H9 (cell line): ENCODE measurements at regions not wholly inside any gene's neighbourhood (a gene's known extent, or its start where the extent isn't known, plus 50 kb on each side); places are given as distances from the start of the nearest gene placed in this dataset.
A peak's percentile ranks its signal among the peaks of the same experiment; 100 is the strongest.

ENCODE experiments used
- DNase-seq: peaks from one replicate; pipeline ENCODE4 v3.0.0-alpha.2; 2017
- H2AFZ ChIP-seq: one replicate; pipeline ENCODE4 v1.6.1; 2013; ENCODE audit warnings: mild to moderate bottlenecking, low read length, control low read depth, moderate library complexity
- H2AK5ac ChIP-seq: 2 replicates; pipeline ENCODE4 v1.6.1; 2013; ENCODE audit warnings: low read length, control low read depth, mixed read lengths; ENCODE audit not compliant: insufficient read length
- H2BK120ac ChIP-seq: one replicate; pipeline ENCODE4 v1.6.1; 2013; ENCODE audit warnings: low read depth, mild to moderate bottlenecking, low read length, control low read depth, inconsistent platforms; ENCODE audit not compliant: poor library complexity, severe bottlenecking
- H2BK12ac ChIP-seq: 2 replicates; pipeline ENCODE4 v1.6.1; 2013; ENCODE audit warnings: low read length, control low read depth, mixed read lengths, low read depth; ENCODE audit not compliant: insufficient read length
- H2BK15ac ChIP-seq: 2 replicates; pipeline ENCODE4 v1.6.1; 2013; ENCODE audit warnings: low read depth, low read length, control low read depth
- H2BK20ac ChIP-seq: one replicate; pipeline ENCODE4 v1.6.1; 2013; ENCODE audit warnings: low read depth, mild to moderate bottlenecking, low read length, control low read depth, inconsistent platforms; ENCODE audit not compliant: poor library complexity, severe bottlenecking
- H2BK5ac ChIP-seq: 2 replicates; pipeline ENCODE4 v1.6.1; 2013; ENCODE audit warnings: low read length, control low read depth, mixed read lengths; ENCODE audit not compliant: insufficient read length
- H3K14ac ChIP-seq: 2 replicates; pipeline ENCODE4 v1.6.1; 2013; ENCODE audit warnings: low read length, control low read depth; ENCODE audit not compliant: insufficient read depth
- H3K18ac ChIP-seq: 2 replicates; pipeline ENCODE4 v1.6.1; 2013; ENCODE audit warnings: low read depth, mild to moderate bottlenecking, mixed read lengths, low read length, control low read depth; ENCODE audit not compliant: insufficient read length
- H3K23ac ChIP-seq: 2 replicates; pipeline ENCODE4 v1.6.1; 2013; ENCODE audit warnings: low read length, control low read depth, mixed read lengths, low read depth; ENCODE audit not compliant: insufficient read length
- H3K23me2 ChIP-seq: 2 replicates; pipeline ENCODE4 v1.6.1; 2013; ENCODE audit warnings: low read depth, mild to moderate bottlenecking, mixed read lengths, low read length, control low read depth; ENCODE audit not compliant: insufficient read length, poor library complexity, severe bottlenecking
- H3K27ac ChIP-seq: 2 replicates; pipeline ENCODE4 v1.5.1; 2013; ENCODE audit warnings: low read length, control low read depth, mixed read lengths, low read depth; ENCODE audit not compliant: insufficient read length
- H3K27me3 ChIP-seq: 2 replicates; pipeline ENCODE4 v1.6.1; 2013; ENCODE audit warnings: low read length, control low read depth, inconsistent platforms; ENCODE audit not compliant: insufficient read depth
- H3K4ac ChIP-seq: 2 replicates; pipeline ENCODE4 v1.6.1; 2013; ENCODE audit warnings: low read depth, mild to moderate bottlenecking, control low read depth, inconsistent platforms, low read length, moderate library complexity
- H3K4me1 ChIP-seq: 2 replicates; pipeline ENCODE4 v1.6.1; 2013; ENCODE audit warnings: low read length, control low read depth, inconsistent platforms; ENCODE audit not compliant: insufficient read depth
- H3K4me2 ChIP-seq: 2 replicates; pipeline ENCODE4 v1.6.1; 2013; ENCODE audit warnings: low read length, control low read depth, mixed read lengths; ENCODE audit not compliant: insufficient read length, insufficient read depth
- H3K56ac ChIP-seq: 2 replicates; pipeline ENCODE4 v1.6.1; 2013; ENCODE audit warnings: low read depth, mild to moderate bottlenecking, mixed read lengths, low read length, control low read depth; ENCODE audit not compliant: insufficient read length
- H3K79me1 ChIP-seq: 2 replicates; pipeline ENCODE4 v1.6.1; 2013; ENCODE audit warnings: low read depth, mild to moderate bottlenecking, moderate library complexity, low read length, control low read depth, inconsistent platforms; ENCODE audit not compliant: insufficient read depth, poor library complexity, severe bottlenecking
- H3K79me2 ChIP-seq: 2 replicates; pipeline ENCODE4 v1.6.1; 2013; ENCODE audit warnings: low read length, control low read depth, inconsistent platforms; ENCODE audit not compliant: insufficient read depth
- H3K9ac ChIP-seq: 2 replicates; pipeline ENCODE4 v1.6.1; 2013; ENCODE audit warnings: low read length, control low read depth, mixed read lengths; ENCODE audit not compliant: insufficient read length; ENCODE audit errors: extremely low read depth
- H3K9me3 ChIP-seq: one replicate; pipeline ENCODE4 v1.6.1; 2013; ENCODE audit warnings: low read depth, low read length, inconsistent platforms; ENCODE audit not compliant: control insufficient read depth
- H3T11ph ChIP-seq: one replicate; pipeline ENCODE4 v1.6.1; 2013; ENCODE audit warnings: mild to moderate bottlenecking, low read length, control low read depth, inconsistent platforms
- H4K20me1 ChIP-seq: one replicate; pipeline ENCODE4 v1.6.1; 2013; ENCODE audit not compliant: control insufficient read depth, insufficient read length, insufficient read depth
- H4K5ac ChIP-seq: 2 replicates; pipeline ENCODE4 v1.6.1; 2013; ENCODE audit warnings: low read depth, mild to moderate bottlenecking, mixed read lengths, low read length, control low read depth; ENCODE audit not compliant: insufficient read length
- H4K8ac ChIP-seq: replicated peaks from 2 replicates; pipeline ENCODE4 v1.6.1; 2013; ENCODE audit warnings: low read length, control low read depth, mixed read lengths, low read depth; ENCODE audit not compliant: insufficient read length
- H4K91ac ChIP-seq: 2 replicates; pipeline ENCODE4 v1.6.1; 2013; ENCODE audit warnings: low read depth, mild to moderate bottlenecking, moderate library complexity, mixed read lengths, low read length, control low read depth; ENCODE audit not compliant: insufficient read length
- H3K27ac Mint-ChIP-seq, 3 experiments: 2 replicates in 2 of 3; 3 replicates in 1 of 3; pipeline ENCODE4 v1.8.0; 2020 to 2021; ENCODE audit warnings: mixed read lengths in 3 of 3, mild to moderate bottlenecking in 1 of 3, moderate library complexity in 1 of 3
- H3K27me3 Mint-ChIP-seq: 2 replicates; pipeline ENCODE4 v1.8.0; 2021; ENCODE audit warnings: low read depth, mild to moderate bottlenecking, moderate library complexity, mixed read lengths
- H3K36me3 Mint-ChIP-seq, 3 experiments: 2 replicates in 2 of 3; 3 replicates in 1 of 3; pipeline ENCODE4 v1.8.0; 2020 to 2021; ENCODE audit warnings: low read depth in 3 of 3, mixed read lengths in 3 of 3; ENCODE audit not compliant: insufficient read depth in 1 of 3
- H3K4me1 Mint-ChIP-seq, 2 experiments: 2 replicates each; pipeline ENCODE4 v1.8.0; 2020; ENCODE audit warnings: mixed read lengths in 2 of 2
- H3K4me3 Mint-ChIP-seq, 2 experiments: 2 replicates in 1 of 2; 3 replicates in 1 of 2; pipeline ENCODE4 v1.8.0; 2020 to 2021; ENCODE audit warnings: mild to moderate bottlenecking in 2 of 2, mixed read lengths in 2 of 2, moderate library complexity in 1 of 2
- H3K9me3 Mint-ChIP-seq, 2 experiments: 2 replicates in 1 of 2; 3 replicates in 1 of 2; pipeline ENCODE4 v1.8.0; 2020; ENCODE audit warnings: mild to moderate bottlenecking in 2 of 2, mixed read lengths in 2 of 2, moderate library complexity in 1 of 2
- WGBS: extraction: QIAGEN DNeasy Blood & Tissue Kit; methylation state at CpG from one replicate; pipeline ENCODE4 v1.1.7; 2013; ENCODE audit warnings: missing lambda C conversion rate, low lambda C conversion rate, mixed read lengths; ENCODE audit not compliant: insufficient read length; ENCODE audit errors: extremely low coverage; 5-methylcytosine and 5-hydroxymethylcytosine counted together
- TF ChIP-seq, protein P1 (sequence below): fragments of 200-600 bp; sonication (generic); conservative IDR thresholded peaks from 3 replicates; pipeline ENCODE4 v1.8.0; 2021; ENCODE audit warnings: antibody characterized with exemption, mild to moderate bottlenecking

DNA sequence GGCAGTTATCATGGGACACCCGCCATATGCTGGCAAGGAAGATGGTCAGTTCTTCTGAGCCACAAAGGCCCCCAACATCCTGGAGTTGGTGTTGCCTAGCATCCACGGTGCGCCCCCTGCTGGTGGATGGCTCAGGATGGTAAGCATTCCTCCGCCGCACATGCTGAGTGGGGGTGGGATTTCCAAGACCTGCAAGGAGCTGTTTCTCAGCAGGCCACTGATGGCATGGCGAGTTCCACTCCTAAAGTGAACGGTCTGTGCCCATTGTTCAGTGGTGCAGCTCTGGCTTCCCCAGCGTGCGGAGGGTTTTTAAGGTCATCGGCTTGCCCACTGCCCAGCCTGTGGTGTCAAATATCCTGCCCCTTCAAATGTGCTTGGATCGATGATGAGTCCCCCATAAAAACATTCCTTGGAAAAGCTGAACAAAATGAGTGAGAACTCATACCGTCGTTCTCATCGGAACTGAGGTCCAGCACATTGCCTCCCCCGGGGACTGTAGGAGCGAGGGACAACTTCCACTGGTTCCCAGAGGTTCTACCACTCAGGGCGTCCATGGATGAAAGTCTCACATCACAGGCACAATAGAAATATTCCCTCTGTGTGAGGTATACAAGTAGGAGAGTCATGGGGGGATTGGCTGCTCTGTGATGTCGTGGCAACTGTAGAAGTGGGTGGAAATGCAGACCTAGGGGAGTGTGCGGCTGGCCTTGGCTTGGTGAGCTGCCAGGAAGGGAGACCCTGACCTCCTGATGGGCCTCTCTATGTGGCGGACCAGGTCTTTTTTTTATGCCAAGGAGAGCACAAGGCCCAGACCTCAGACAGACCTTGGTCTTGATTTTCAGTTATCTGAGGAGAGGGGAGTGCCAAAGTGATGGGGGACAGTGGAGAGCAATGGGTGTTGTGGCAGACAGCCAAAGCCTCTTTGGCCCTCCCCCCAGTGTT, 102.0 kb downstream of the SNRPN start:
- Histone ChIP-seq H4K8ac (no peak overlapping the region), H3K27ac (no peak overlapping the region), H3K4me1 (no peaks in the 10 kb centered on the region), H4K91ac (no peak overlapping the region), H3K4me2 (no peak overlapping the region), H3K9me3 (peaks cover 92% of the 10 kb centered on the region), H2BK20ac (no peak overlapping the region), H3K23me2 (no peaks in the 10 kb centered on the region), H2BK12ac (no peak overlapping the region), H4K5ac (no peak overlapping the region), H3K18ac (no peak overlapping the region), H3K9ac (no peak overlapping the region), H3K23ac (no peak overlapping the region), H4K20me1 (no peaks in the 10 kb centered on the region), H3K14ac (no peak overlapping the region), H3K79me1 (no peaks in the 10 kb centered on the region), H2AFZ (no peak overlapping the region), H3T11ph (no peak overlapping the region), H2AK5ac (no peak overlapping the region), H3K79me2 (peaks cover 1% of the 10 kb centered on the region; the same call in 1 of the 2 replicates), H2BK15ac (no peak overlapping the region), H3K27me3 (no peaks in the 10 kb centered on the region), H2BK120ac (no peak overlapping the region), H3K4ac (no peak overlapping the region), H2BK5ac (no peak overlapping the region), H3K56ac (no peak overlapping the region)
- H3K27me3 Mint-ChIP-seq = peaks cover 3% of the 10 kb centered on the region
- peaks cover 98 to 99% of the 10 kb centered on the region in 2 experiments for H3K9me3 Mint-ChIP-seq
- TF ChIP-seq, protein P1, sequence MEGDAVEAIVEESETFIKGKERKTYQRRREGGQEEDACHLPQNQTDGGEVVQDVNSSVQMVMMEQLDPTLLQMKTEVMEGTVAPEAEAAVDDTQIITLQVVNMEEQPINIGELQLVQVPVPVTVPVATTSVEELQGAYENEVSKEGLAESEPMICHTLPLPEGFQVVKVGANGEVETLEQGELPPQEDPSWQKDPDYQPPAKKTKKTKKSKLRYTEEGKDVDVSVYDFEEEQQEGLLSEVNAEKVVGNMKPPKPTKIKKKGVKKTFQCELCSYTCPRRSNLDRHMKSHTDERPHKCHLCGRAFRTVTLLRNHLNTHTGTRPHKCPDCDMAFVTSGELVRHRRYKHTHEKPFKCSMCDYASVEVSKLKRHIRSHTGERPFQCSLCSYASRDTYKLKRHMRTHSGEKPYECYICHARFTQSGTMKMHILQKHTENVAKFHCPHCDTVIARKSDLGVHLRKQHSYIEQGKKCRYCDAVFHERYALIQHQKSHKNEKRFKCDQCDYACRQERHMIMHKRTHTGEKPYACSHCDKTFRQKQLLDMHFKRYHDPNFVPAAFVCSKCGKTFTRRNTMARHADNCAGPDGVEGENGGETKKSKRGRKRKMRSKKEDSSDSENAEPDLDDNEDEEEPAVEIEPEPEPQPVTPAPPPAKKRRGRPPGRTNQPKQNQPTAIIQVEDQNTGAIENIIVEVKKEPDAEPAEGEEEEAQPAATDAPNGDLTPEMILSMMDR = peak; percentile 61
- no peak overlapping the region; a peak in 1 of 7 replicates for H3K27ac Mint-ChIP-seq
- peaks cover 0 to 5% of the 10 kb centered on the region in 2 experiments; a peak in 1 of 4 replicates for H3K4me1 Mint-ChIP-seq
- DNase-seq = peak; percentile 30
- no CpG with 5 or more reads among the region's 20 CpGs for WGBS
- H3K36me3 Mint-ChIP-seq = peaks cover 100% of the 10 kb centered on the region in 3 experiments
- H3K4me3 Mint-ChIP-seq = no peak overlapping the region
